ENCODE measurements at regions not wholly inside any gene's neighbourhood (a gene's known extent, or its start where the extent isn't known, plus 50 kb on each side); places are given as distances from the start of the nearest gene placed in this dataset.

DNA sequence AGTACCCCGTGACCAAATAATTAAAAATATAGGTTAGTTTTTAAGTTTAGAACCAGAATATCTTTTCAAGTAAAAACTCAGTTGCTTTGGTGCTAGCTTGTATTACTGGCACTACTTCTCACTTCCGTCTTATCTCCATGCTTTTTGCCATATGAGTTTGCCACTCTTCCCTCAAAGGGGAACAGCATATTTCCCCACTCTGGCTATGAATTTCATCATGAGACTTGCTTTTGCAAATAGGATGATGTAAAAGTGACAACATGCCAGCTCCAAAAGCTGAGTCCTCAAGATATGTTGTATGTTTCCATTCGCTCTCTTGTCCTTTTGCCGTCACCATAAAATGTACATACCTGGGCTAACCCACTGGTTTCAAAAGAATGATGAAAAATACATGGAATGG, 178.1 kb upstream of the SEMA3A start:
- ATAC-seq (ENCODE audit: insufficient read depth, low read depth) (no peak), DNase-seq (no peak)
- Histone ChIP-seq H4K20me1 (ENCODE audit: insufficient read depth, low read length) (no peaks in the 10 kb centered on the region), H3K4me1 (ENCODE audit: insufficient read depth, low read length) (no peaks in the 10 kb centered on the region), H2AFZ (ENCODE audit: low read depth, low read length) (no peak overlapping the region), H3K27me3 (ENCODE audit: insufficient read depth, low read length, poor library complexity) (no peaks in the 10 kb centered on the region), H3K79me2 (ENCODE audit: insufficient read depth, low read length) (no peaks in the 10 kb centered on the region), H3K27ac (ENCODE audit: low read length) (no peak overlapping the region), H3K9me3 (ENCODE audit: insufficient read depth, low read length, severe bottlenecking) (no peaks in the 10 kb centered on the region), H3K36me3 (ENCODE audit: insufficient read depth, low read length) (no peaks in the 10 kb centered on the region), H3K9ac (ENCODE audit: low read depth, low read length) (no peak overlapping the region), H3K4me2 (ENCODE audit: insufficient read depth, low read length) (no peak overlapping the region), H3K4me3 (ENCODE audit: low read depth in 1 of 2, low read length in 2 of 2) (no peak overlapping the region)
- TF ChIP-seq EZH2 (IDR thresholded peaks at IDR 0.05; ENCODE audit: borderline replicate concordance, low read depth, low read length, severe bottlenecking) = no peak
- TF ChIP-seq, protein P1, sequence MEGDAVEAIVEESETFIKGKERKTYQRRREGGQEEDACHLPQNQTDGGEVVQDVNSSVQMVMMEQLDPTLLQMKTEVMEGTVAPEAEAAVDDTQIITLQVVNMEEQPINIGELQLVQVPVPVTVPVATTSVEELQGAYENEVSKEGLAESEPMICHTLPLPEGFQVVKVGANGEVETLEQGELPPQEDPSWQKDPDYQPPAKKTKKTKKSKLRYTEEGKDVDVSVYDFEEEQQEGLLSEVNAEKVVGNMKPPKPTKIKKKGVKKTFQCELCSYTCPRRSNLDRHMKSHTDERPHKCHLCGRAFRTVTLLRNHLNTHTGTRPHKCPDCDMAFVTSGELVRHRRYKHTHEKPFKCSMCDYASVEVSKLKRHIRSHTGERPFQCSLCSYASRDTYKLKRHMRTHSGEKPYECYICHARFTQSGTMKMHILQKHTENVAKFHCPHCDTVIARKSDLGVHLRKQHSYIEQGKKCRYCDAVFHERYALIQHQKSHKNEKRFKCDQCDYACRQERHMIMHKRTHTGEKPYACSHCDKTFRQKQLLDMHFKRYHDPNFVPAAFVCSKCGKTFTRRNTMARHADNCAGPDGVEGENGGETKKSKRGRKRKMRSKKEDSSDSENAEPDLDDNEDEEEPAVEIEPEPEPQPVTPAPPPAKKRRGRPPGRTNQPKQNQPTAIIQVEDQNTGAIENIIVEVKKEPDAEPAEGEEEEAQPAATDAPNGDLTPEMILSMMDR (IDR thresholded peaks at IDR 0.05; ENCODE audit: borderline replicate concordance, extremely low read depth, low read length, poor library complexity, severe bottlenecking) = no peak

GRCh38 chr7:84372155-84372621, 177.6 kb upstream of the SEMA3A start:
- no peak overlapping the region for H3K4me2 ChIP-seq (ENCODE audit: insufficient read depth, low read length)
- no peaks in the 10 kb centered on the region for H3K9me3 ChIP-seq (ENCODE audit: insufficient read depth, low read length, severe bottlenecking)
- TF ChIP-seq, protein P1 (IDR thresholded peaks at IDR 0.05; ENCODE audit: borderline replicate concordance, extremely low read depth, low read length, poor library complexity, severe bottlenecking) = no peak
- TF ChIP-seq EZH2 (IDR thresholded peaks at IDR 0.05; ENCODE audit: borderline replicate concordance, low read depth, low read length, severe bottlenecking) = no peak
- no peaks in the 10 kb centered on the region for H4K20me1 ChIP-seq (ENCODE audit: insufficient read depth, low read length)
- H3K9ac ChIP-seq (ENCODE audit: low read depth, low read length) = no peak overlapping the region
- no peak for ATAC-seq (ENCODE audit: insufficient read depth, low read depth)
- no peaks in the 10 kb centered on the region for H3K27me3 ChIP-seq (ENCODE audit: insufficient read depth, low read length, poor library complexity)
- no peak for DNase-seq
- H2AFZ ChIP-seq (ENCODE audit: low read depth, low read length) = no peak overlapping the region
- H3K4me1 ChIP-seq (ENCODE audit: insufficient read depth, low read length) = no peaks in the 10 kb centered on the region
- no peaks in the 10 kb centered on the region for H3K36me3 ChIP-seq (ENCODE audit: insufficient read depth, low read length)
- no peak overlapping the region for H3K27ac ChIP-seq (ENCODE audit: low read length)
- H3K79me2 ChIP-seq (ENCODE audit: insufficient read depth, low read length) = no peaks in the 10 kb centered on the region
- no peak overlapping the region for H3K4me3 ChIP-seq (ENCODE audit: low read depth in 1 of 2, low read length in 2 of 2)

DNA sequence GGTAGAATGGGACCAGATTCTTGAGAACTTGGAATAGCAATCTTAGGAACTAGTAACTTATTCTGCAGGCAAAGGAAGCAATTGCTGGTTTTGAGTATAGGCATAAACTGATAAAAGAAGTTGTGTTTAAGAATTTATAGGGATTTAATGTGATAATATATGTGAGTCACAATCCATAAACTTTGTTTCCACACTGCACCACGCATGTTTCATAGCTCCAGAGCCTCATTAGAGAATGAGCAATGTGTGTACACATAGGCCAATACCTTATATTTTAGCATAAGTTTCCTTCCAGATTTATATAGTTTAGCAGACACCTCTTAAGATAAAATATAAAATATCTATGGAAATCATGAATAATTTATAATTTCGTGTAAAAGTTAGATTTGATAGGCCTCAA, 175.5 kb upstream of the SEMA3A start:
- no peak overlapping the region for H3K9ac ChIP-seq (ENCODE audit: low read depth, low read length)
- no peaks in the 10 kb centered on the region for H3K4me1 ChIP-seq (ENCODE audit: insufficient read depth, low read length)
- H3K79me2 ChIP-seq (ENCODE audit: insufficient read depth, low read length) = no peaks in the 10 kb centered on the region
- H4K20me1 ChIP-seq (ENCODE audit: insufficient read depth, low read length) = no peaks in the 10 kb centered on the region
- no peak overlapping the region for H3K27ac ChIP-seq (ENCODE audit: low read length)
- H3K27me3 ChIP-seq (ENCODE audit: insufficient read depth, low read length, poor library complexity) = no peaks in the 10 kb centered on the region
- no peak overlapping the region for H3K4me2 ChIP-seq (ENCODE audit: insufficient read depth, low read length)
- H2AFZ ChIP-seq (ENCODE audit: low read depth, low read length) = no peak overlapping the region
- no peak for DNase-seq
- TF ChIP-seq EZH2 (IDR thresholded peaks at IDR 0.05; ENCODE audit: borderline replicate concordance, low read depth, low read length, severe bottlenecking) = no peak
- TF ChIP-seq, protein P1 (IDR thresholded peaks at IDR 0.05; ENCODE audit: borderline replicate concordance, extremely low read depth, low read length, poor library complexity, severe bottlenecking) = no peak
- H3K4me3 ChIP-seq (ENCODE audit: low read depth in 1 of 2, low read length in 2 of 2) = no peak overlapping the region
- no peaks in the 10 kb centered on the region for H3K9me3 ChIP-seq (ENCODE audit: insufficient read depth, low read length, severe bottlenecking)
- no peak for ATAC-seq (ENCODE audit: insufficient read depth, low read depth)
- H3K36me3 ChIP-seq (ENCODE audit: insufficient read depth, low read length) = no peaks in the 10 kb centered on the region

DNA sequence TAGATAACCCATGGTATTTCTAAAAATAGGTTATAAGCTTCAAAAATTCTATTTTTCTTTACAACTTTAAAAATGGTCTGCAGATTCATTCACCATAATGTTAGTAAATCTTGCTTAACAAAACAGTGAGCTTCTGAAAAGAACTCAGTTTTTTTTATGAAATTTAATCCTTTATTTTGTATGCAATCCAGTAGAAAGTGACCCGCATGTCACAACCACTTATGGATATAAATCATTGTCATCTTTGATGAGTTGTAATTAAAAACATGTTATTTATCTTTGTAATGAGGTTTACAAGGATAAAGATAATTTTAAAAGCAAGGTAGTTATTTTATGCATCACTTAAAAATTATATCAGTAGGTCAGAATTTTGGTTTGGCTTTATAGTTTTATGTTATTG, 173.5 kb upstream of the SEMA3A start:
- no peak overlapping the region for H3K4me3 ChIP-seq (ENCODE audit: low read depth in 1 of 2, low read length in 2 of 2)
- H3K36me3 ChIP-seq (ENCODE audit: insufficient read depth, low read length) = no peaks in the 10 kb centered on the region
- no peak overlapping the region for H2AFZ ChIP-seq (ENCODE audit: low read depth, low read length)
- TF ChIP-seq, protein P1 (IDR thresholded peaks at IDR 0.05; ENCODE audit: borderline replicate concordance, extremely low read depth, low read length, poor library complexity, severe bottlenecking) = no peak
- no peak for TF ChIP-seq EZH2 (IDR thresholded peaks at IDR 0.05; ENCODE audit: borderline replicate concordance, low read depth, low read length, severe bottlenecking)
- no peaks in the 10 kb centered on the region for H3K4me1 ChIP-seq (ENCODE audit: insufficient read depth, low read length)
- no peak for ATAC-seq (ENCODE audit: insufficient read depth, low read depth)
- H3K9me3 ChIP-seq (ENCODE audit: insufficient read depth, low read length, severe bottlenecking) = no peaks in the 10 kb centered on the region
- no peak overlapping the region for H3K27ac ChIP-seq (ENCODE audit: low read length)
- no peaks in the 10 kb centered on the region for H4K20me1 ChIP-seq (ENCODE audit: insufficient read depth, low read length)
- no peak overlapping the region for H3K9ac ChIP-seq (ENCODE audit: low read depth, low read length)
- DNase-seq = no peak
- no peaks in the 10 kb centered on the region for H3K79me2 ChIP-seq (ENCODE audit: insufficient read depth, low read length)
- no peaks in the 10 kb centered on the region for H3K27me3 ChIP-seq (ENCODE audit: insufficient read depth, low read length, poor library complexity)
- H3K4me2 ChIP-seq (ENCODE audit: insufficient read depth, low read length) = no peak overlapping the region

All from DND-41 (cell line).